ENCODE measurements at regions not wholly inside any gene's neighbourhood (a gene's known extent, or its start where the extent isn't known, plus 50 kb on each side); places are given as distances from the start of the nearest gene placed in this dataset.

DNA sequence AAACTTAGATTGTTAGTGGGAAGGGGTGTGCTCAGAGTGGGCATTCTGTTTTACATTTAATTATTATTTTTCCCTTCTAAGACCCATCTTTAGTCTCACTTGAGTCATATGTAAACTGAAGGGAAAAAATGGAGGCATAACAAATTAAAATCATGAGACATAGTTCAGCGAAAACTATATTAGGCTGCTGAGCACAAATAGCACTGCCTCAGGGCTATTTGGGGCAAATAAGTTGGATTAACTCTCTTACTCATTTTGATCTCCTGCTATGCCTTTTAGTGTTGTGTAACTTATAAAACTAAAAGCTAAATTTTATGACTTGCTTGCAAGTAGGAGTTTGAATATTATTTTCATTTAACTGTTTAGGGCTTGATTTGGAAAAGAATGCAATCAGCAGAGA, 1329.2 kb upstream of the PCDH7 start:
- no peaks in the 10 kb centered on the region for H3K4me1 ChIP-seq (ENCODE audit: control insufficient read depth in 1 of 2, insufficient read depth in 2 of 2, low read length in 2 of 2)

DNA sequence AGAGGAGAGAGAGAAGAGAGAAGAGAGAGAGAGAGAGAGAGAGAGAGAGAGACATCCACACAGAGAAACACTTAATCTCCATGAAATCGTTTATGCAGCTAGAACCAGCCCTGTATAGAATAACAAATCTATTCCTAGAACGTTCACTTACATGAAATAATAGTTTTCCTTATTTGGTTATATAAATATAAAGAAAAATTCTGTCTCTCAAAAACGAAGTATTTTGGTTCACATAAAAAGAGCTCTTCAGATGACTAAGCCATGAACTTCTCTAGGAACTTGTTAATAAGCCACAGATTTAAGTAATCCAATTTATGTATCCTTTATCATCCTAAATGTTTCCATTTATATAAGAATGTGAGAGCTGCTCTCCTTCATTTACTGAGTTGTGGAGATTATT, 1315.1 kb upstream of the PCDH7 start:
- Histone ChIP-seq H3K9me3 (ENCODE audit: control insufficient read depth in 1 of 2, low read length in 2 of 2) (peaks cover 0 to 8% of the 10 kb centered on the region in 2 donors), H3K27ac (ENCODE audit: low read depth, low read length) (no peak overlapping the region), H3K9ac (ENCODE audit: low read depth in 1 of 2, low read length in 2 of 2) (no peak overlapping the region), H3K27me3 (ENCODE audit: control insufficient read depth in 1 of 2, insufficient read depth in 2 of 2, low read length in 2 of 2) (no peaks in the 10 kb centered on the region), H3K36me3 (ENCODE audit: control insufficient read depth in 1 of 2, insufficient read depth in 2 of 2, low read length in 2 of 2) (no peaks in the 10 kb centered on the region), H3K4me3 (ENCODE audit: low read depth in 1 of 2, low read length in 2 of 2) (no peak overlapping the region), H3K4me1 (ENCODE audit: control insufficient read depth in 1 of 2, insufficient read depth in 2 of 2, low read length in 2 of 2) (no peaks in the 10 kb centered on the region)

More for the DNA sequence above, 1329.2 kb upstream of the PCDH7 start:
- no peak overlapping the region for H3K27ac ChIP-seq (ENCODE audit: low read depth, low read length)
- peaks cover 5 to 13% of the 10 kb centered on the region in 2 donors for H3K9me3 ChIP-seq (ENCODE audit: control insufficient read depth in 1 of 2, low read length in 2 of 2)
- no peaks in the 10 kb centered on the region for H3K36me3 ChIP-seq (ENCODE audit: control insufficient read depth in 1 of 2, insufficient read depth in 2 of 2, low read length in 2 of 2)
- H3K4me3 ChIP-seq (ENCODE audit: low read depth in 1 of 2, low read length in 2 of 2), result no peak overlapping the region
- H3K9ac ChIP-seq (ENCODE audit: low read depth in 1 of 2, low read length in 2 of 2), result no peak overlapping the region
- H3K27me3 ChIP-seq (ENCODE audit: control insufficient read depth in 1 of 2, insufficient read depth in 2 of 2, low read length in 2 of 2), result no peaks in the 10 kb centered on the region

GRCh38 chr4:29415771-29416170, 1304.4 kb upstream of the PCDH7 start:
- Histone ChIP-seq H3K36me3 (ENCODE audit: control insufficient read depth in 1 of 2, insufficient read depth in 2 of 2, low read length in 2 of 2) (no peaks in the 10 kb centered on the region), H3K4me3 (ENCODE audit: low read depth in 1 of 2, low read length in 2 of 2) (no peak overlapping the region), H3K9me3 (ENCODE audit: control insufficient read depth in 1 of 2, low read length in 2 of 2) (peaks cover 5 to 11% of the 10 kb centered on the region in 2 donors), H3K27me3 (ENCODE audit: control insufficient read depth in 1 of 2, insufficient read depth in 2 of 2, low read length in 2 of 2) (no peaks in the 10 kb centered on the region), H3K27ac (ENCODE audit: low read depth, low read length) (no peak overlapping the region), H3K4me1 (ENCODE audit: control insufficient read depth in 1 of 2, insufficient read depth in 2 of 2, low read length in 2 of 2) (no peaks in the 10 kb centered on the region), H3K9ac (ENCODE audit: low read depth in 1 of 2, low read length in 2 of 2) (no peak overlapping the region)

DNA sequence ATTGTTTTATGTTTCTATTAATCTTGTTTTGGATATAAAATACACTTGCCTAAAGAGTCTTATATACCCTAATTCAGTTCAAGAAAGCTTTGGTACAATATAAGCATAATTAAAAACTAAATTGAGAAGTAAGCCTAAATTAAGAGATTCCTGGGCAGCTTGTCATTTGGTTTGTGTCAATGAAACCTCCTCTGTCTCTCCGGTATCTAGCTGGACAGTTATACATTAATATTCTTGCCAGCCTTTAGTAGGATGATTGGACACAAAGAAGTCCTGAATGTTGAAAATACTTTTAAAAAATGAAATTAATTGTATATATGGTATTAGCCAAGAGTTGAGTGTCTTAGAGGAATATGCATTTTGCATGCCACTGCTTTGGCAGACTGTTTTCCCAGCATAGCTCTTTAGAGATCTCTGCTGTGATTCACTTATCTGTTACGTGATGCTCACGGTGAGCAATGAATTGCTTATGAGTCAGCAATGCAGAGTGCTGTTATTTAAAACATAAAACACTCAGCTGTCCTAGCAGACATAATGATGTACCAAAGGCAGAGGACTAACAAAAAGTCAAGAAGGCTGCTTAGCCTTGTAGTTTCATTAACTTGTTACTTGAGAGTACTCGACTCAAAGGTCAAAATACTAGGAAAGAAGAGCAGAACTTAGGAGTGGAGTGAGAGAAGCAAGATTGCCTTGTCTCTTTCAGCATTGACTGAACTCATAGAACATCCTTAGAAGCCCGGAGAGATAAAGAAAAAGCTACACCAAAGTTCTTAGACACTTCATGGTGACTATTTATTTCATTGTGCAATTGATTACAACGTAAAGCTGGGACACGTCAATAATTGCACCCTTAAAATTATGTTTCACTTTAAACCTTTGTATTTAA, 1296.1 kb upstream of the PCDH7 start:
- Histone ChIP-seq H3K9ac (ENCODE audit: low read depth in 1 of 2, low read length in 2 of 2) (no peak overlapping the region), H3K4me3 (ENCODE audit: low read depth in 1 of 2, low read length in 2 of 2) (no peak overlapping the region), H3K4me1 (ENCODE audit: control insufficient read depth in 1 of 2, insufficient read depth in 2 of 2, low read length in 2 of 2) (no peaks in the 10 kb centered on the region), H3K27ac (ENCODE audit: low read depth, low read length) (no peak overlapping the region), H3K27me3 (ENCODE audit: control insufficient read depth in 1 of 2, insufficient read depth in 2 of 2, low read length in 2 of 2) (no peaks in the 10 kb centered on the region), H3K36me3 (ENCODE audit: control insufficient read depth in 1 of 2, insufficient read depth in 2 of 2, low read length in 2 of 2) (no peaks in the 10 kb centered on the region), H3K9me3 (ENCODE audit: control insufficient read depth in 1 of 2, low read length in 2 of 2) (peaks cover 2 to 3% of the 10 kb centered on the region in 2 donors)

- Histone ChIP-seq H3K4me3 (ENCODE audit: low read depth in 1 of 2, low read length in 2 of 2) (no peak overlapping the region), H3K4me1 (ENCODE audit: control insufficient read depth in 1 of 2, insufficient read depth in 2 of 2, low read length in 2 of 2) (no peaks in the 10 kb centered on the region), H3K27ac (ENCODE audit: low read depth, low read length) (no peak overlapping the region), H3K9me3 (ENCODE audit: control insufficient read depth in 1 of 2, low read length in 2 of 2) (peaks cover 3 to 11% of the 10 kb centered on the region in 2 donors), H3K9ac (ENCODE audit: low read depth in 1 of 2, low read length in 2 of 2) (no peak overlapping the region), H3K36me3 (ENCODE audit: control insufficient read depth in 1 of 2, insufficient read depth in 2 of 2, low read length in 2 of 2) (no peaks in the 10 kb centered on the region), H3K27me3 (ENCODE audit: control insufficient read depth in 1 of 2, insufficient read depth in 2 of 2, low read length in 2 of 2) (no peaks in the 10 kb centered on the region)
Measured at GRCh38 chr4:29453303-29453820, 1266.8 kb upstream of the PCDH7 start.

DNA sequence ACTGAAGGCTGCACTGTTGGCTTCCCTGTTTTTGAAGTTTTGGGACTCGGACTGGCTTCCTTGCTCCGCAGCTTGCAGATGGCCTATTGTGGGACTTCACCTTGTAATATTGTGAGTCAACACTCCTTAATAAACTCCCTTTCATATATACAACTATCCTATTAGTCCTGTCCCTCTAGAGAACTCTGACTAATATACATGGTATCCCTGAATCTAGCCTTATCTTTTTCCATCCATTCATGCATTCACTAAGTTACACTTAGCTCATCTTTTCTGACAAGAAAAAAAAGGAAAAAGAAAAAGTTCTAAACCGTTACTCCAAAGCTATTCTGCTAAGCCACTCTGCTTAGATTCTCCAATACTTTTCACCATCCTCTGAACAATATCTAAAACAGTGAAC, 1260.2 kb upstream of the PCDH7 start:
- H3K9me3 ChIP-seq (ENCODE audit: control insufficient read depth in 1 of 2, low read length in 2 of 2), result peaks cover 3 to 11% of the 10 kb centered on the region in 2 donors
- no peaks in the 10 kb centered on the region for H3K4me1 ChIP-seq (ENCODE audit: control insufficient read depth in 1 of 2, insufficient read depth in 2 of 2, low read length in 2 of 2)
- H3K27ac ChIP-seq (ENCODE audit: low read depth, low read length), result no peak overlapping the region
- no peaks in the 10 kb centered on the region for H3K36me3 ChIP-seq (ENCODE audit: control insufficient read depth in 1 of 2, insufficient read depth in 2 of 2, low read length in 2 of 2)
- H3K9ac ChIP-seq (ENCODE audit: low read depth in 1 of 2, low read length in 2 of 2), result no peak overlapping the region
- H3K4me3 ChIP-seq (ENCODE audit: low read depth in 1 of 2, low read length in 2 of 2), result no peak overlapping the region
- H3K27me3 ChIP-seq (ENCODE audit: control insufficient read depth in 1 of 2, insufficient read depth in 2 of 2, low read length in 2 of 2), result no peaks in the 10 kb centered on the region

- Histone ChIP-seq H3K36me3 (ENCODE audit: control insufficient read depth in 1 of 2, insufficient read depth in 2 of 2, low read length in 2 of 2) (no peaks in the 10 kb centered on the region), H3K4me1 (ENCODE audit: control insufficient read depth in 1 of 2, insufficient read depth in 2 of 2, low read length in 2 of 2) (no peaks in the 10 kb centered on the region), H3K27ac (ENCODE audit: low read depth, low read length) (no peak overlapping the region), H3K9ac (ENCODE audit: low read depth in 1 of 2, low read length in 2 of 2) (no peak overlapping the region), H3K9me3 (ENCODE audit: control insufficient read depth in 1 of 2, low read length in 2 of 2) (peaks cover 0 to 8% of the 10 kb centered on the region in 2 donors), H3K4me3 (ENCODE audit: low read depth in 1 of 2, low read length in 2 of 2) (no peak overlapping the region), H3K27me3 (ENCODE audit: control insufficient read depth in 1 of 2, insufficient read depth in 2 of 2, low read length in 2 of 2) (no peaks in the 10 kb centered on the region)
Measured at GRCh38 chr4:29467044-29467717, 1253.0 kb upstream of the PCDH7 start.

All from duodenal mucosa (tissue), 2 donors.